ENCODE measurements at regions not wholly inside any gene's neighbourhood (a gene's known extent, or its start where the extent isn't known, plus 50 kb on each side); places are given as distances from the start of the nearest gene placed in this dataset.

- no peak for DNase-seq (ENCODE audit: low read depth in 2 of 2)
Observed at GRCh38 chr4:89549907-89550306, 242.3 kb upstream of the GPRIN3 start.

GRCh38 chr4:89545315-89545714, 237.7 kb upstream of the GPRIN3 start:
- no peak for DNase-seq (ENCODE audit: low read depth in 2 of 2)

- DNase-seq (ENCODE audit: low read depth in 2 of 2): no peak
Observed at GRCh38 chr4:89541998-89542397, 234.4 kb upstream of the GPRIN3 start.

GRCh38 chr4:89539797-89540711, 232.5 kb upstream of the GPRIN3 start:
- DNase-seq (ENCODE audit: low read depth in 2 of 2): no peak

GRCh38 chr4:89539374-89539773, 231.8 kb upstream of the GPRIN3 start:
- no peak for DNase-seq (ENCODE audit: low read depth in 2 of 2)

GRCh38 chr4:89538886-89539285, 231.3 kb upstream of the GPRIN3 start:
- DNase-seq (ENCODE audit: low read depth in 2 of 2): no peak

- no peak for DNase-seq (ENCODE audit: low read depth in 2 of 2)
Observed at GRCh38 chr4:89538171-89538570, 230.6 kb upstream of the GPRIN3 start.

- no peak for DNase-seq (ENCODE audit: low read depth in 2 of 2)
Observed at GRCh38 chr4:89537281-89537680, 229.7 kb upstream of the GPRIN3 start.

GRCh38 chr4:89535251-89535650, 227.7 kb upstream of the GPRIN3 start:
- DNase-seq (ENCODE audit: low read depth in 2 of 2): no peak

GRCh38 chr4:89534356-89534755, 226.8 kb upstream of the GPRIN3 start:
- no peak for DNase-seq (ENCODE audit: low read depth in 2 of 2)

GRCh38 chr4:89531932-89532640, 224.5 kb upstream of the GPRIN3 start:
- DNase-seq (ENCODE audit: low read depth in 2 of 2): no peak

GRCh38 chr4:89528526-89529133, 221.0 kb upstream of the GPRIN3 start:
- no peak for DNase-seq (ENCODE audit: low read depth in 2 of 2)

- DNase-seq (ENCODE audit: low read depth in 2 of 2): no peak
Observed at GRCh38 chr4:89521826-89522225, 214.2 kb upstream of the GPRIN3 start.

- no peak for DNase-seq (ENCODE audit: low read depth in 2 of 2)
Observed at GRCh38 chr4:89519771-89520320, 212.2 kb upstream of the GPRIN3 start.

GRCh38 chr4:89518259-89518658, 210.7 kb upstream of the GPRIN3 start:
- no peak for DNase-seq (ENCODE audit: low read depth in 2 of 2)

- no peak for DNase-seq (ENCODE audit: low read depth in 2 of 2)
Observed at GRCh38 chr4:89514811-89515210, 207.2 kb upstream of the GPRIN3 start.

- DNase-seq (ENCODE audit: low read depth in 2 of 2): no peak
Observed at GRCh38 chr4:89511776-89512175, 204.2 kb upstream of the GPRIN3 start.

- DNase-seq (ENCODE audit: low read depth in 2 of 2): no peak
Observed at GRCh38 chr4:89509708-89510281, 202.2 kb upstream of the GPRIN3 start.

GRCh38 chr4:89506866-89507491, 199.4 kb upstream of the GPRIN3 start:
- DNase-seq (ENCODE audit: low read depth in 2 of 2): no peak

GRCh38 chr4:89502581-89502980, 195.0 kb upstream of the GPRIN3 start:
- DNase-seq (ENCODE audit: low read depth in 2 of 2): no peak

GRCh38 chr4:89497517-89498308, 190.1 kb upstream of the GPRIN3 start:
- DNase-seq (ENCODE audit: low read depth in 2 of 2): no peak

All from stimulated activated CD8-positive, alpha-beta memory T cell treated with anti-CD3 and anti-CD28 coated beads, Interleukin-7, amount 100 ng/mL, for 4 hours (primary cell).